ENCODE measurements at regions not wholly inside any gene's neighbourhood (a gene's known extent, or its start where the extent isn't known, plus 50 kb on each side); places are given as distances from the start of the nearest gene placed in this dataset.

DNA sequence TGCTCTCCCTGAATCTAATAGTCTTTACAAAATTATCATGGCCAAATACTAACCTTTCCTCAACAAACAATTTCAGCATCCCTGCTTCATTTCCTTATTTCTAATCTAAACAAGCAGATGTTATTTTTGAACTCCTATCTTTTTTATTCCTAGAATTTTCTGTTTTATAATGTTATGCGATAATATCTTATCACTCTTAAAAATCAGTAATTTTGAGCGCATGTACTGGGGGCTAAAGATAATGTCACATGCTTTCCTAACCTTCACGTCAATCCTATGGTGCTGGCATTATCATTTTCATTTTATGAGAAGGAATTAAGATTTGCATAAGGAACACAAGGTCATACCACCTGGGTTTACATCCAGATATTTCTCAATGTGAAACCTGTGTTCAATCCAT, 648.0 kb downstream of the BRINP1 start:
- no peak overlapping the region for H3K4me3 Mint-ChIP-seq
- Histone ChIP-seq H4K20me1 (ENCODE audit: low read depth) (no peaks in the 10 kb centered on the region), H3K4me1 (no peaks in the 10 kb centered on the region), H3K36me3 (no peaks in the 10 kb centered on the region), H3K9ac (no peak overlapping the region), H3K9me3 (ENCODE audit: low read depth) (no peaks in the 10 kb centered on the region), H3K27me3 (no peaks in the 10 kb centered on the region), H3K4me3 (no peak overlapping the region), H3K4me2 (no peak overlapping the region), H3K27ac (no peak overlapping the region), H3F3A (ENCODE audit: low read depth) (no peaks in the 10 kb centered on the region), H3K79me2 (ENCODE audit: low read depth) (no peaks in the 10 kb centered on the region), H2AFZ (replicated peaks) (no peak overlapping the region)
- H3K27ac Mint-ChIP-seq = no peak overlapping the region
- peaks cover 1% of the 10 kb centered on the region for H3K4me1 Mint-ChIP-seq
- no peak for DNase-seq (ENCODE audit: low spot score)
- H3K27me3 Mint-ChIP-seq (ENCODE audit: insufficient read depth, low read depth) = no peaks in the 10 kb centered on the region
- H3K9me3 Mint-ChIP-seq = peaks cover 3% of the 10 kb centered on the region
- H3K36me3 Mint-ChIP-seq = no peaks in the 10 kb centered on the region
- TF ChIP-seq EZH2phosphoT487 (IDR thresholded peaks at IDR 0.05) (no peak), EZH2 (IDR thresholded peaks at IDR 0.05) (no peak)
- TF ChIP-seq, protein P1, sequence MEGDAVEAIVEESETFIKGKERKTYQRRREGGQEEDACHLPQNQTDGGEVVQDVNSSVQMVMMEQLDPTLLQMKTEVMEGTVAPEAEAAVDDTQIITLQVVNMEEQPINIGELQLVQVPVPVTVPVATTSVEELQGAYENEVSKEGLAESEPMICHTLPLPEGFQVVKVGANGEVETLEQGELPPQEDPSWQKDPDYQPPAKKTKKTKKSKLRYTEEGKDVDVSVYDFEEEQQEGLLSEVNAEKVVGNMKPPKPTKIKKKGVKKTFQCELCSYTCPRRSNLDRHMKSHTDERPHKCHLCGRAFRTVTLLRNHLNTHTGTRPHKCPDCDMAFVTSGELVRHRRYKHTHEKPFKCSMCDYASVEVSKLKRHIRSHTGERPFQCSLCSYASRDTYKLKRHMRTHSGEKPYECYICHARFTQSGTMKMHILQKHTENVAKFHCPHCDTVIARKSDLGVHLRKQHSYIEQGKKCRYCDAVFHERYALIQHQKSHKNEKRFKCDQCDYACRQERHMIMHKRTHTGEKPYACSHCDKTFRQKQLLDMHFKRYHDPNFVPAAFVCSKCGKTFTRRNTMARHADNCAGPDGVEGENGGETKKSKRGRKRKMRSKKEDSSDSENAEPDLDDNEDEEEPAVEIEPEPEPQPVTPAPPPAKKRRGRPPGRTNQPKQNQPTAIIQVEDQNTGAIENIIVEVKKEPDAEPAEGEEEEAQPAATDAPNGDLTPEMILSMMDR (IDR thresholded peaks at IDR 0.05) = no peak

- DNase-seq (ENCODE audit: low spot score) = no peak
- Histone ChIP-seq H3K27me3 (no peaks in the 10 kb centered on the region), H3K79me2 (ENCODE audit: low read depth) (no peaks in the 10 kb centered on the region), H3K36me3 (no peaks in the 10 kb centered on the region), H3K4me2 (no peak overlapping the region), H4K20me1 (ENCODE audit: low read depth) (no peaks in the 10 kb centered on the region), H3K4me1 (no peaks in the 10 kb centered on the region), H3K4me3 (no peak overlapping the region), H2AFZ (replicated peaks) (no peak overlapping the region), H3K9me3 (ENCODE audit: low read depth) (no peaks in the 10 kb centered on the region), H3K9ac (no peak overlapping the region), H3K27ac (no peak overlapping the region), H3F3A (ENCODE audit: low read depth) (no peaks in the 10 kb centered on the region)
- H3K4me3 Mint-ChIP-seq = no peak overlapping the region
- H3K27me3 Mint-ChIP-seq (ENCODE audit: insufficient read depth, low read depth) = no peaks in the 10 kb centered on the region
- H3K4me1 Mint-ChIP-seq = no peaks in the 10 kb centered on the region
- no peaks in the 10 kb centered on the region for H3K36me3 Mint-ChIP-seq
- peaks cover 3% of the 10 kb centered on the region for H3K9me3 Mint-ChIP-seq
- no peak overlapping the region for H3K27ac Mint-ChIP-seq
- TF ChIP-seq, protein P1 (IDR thresholded peaks at IDR 0.05) = no peak
- TF ChIP-seq EZH2 (IDR thresholded peaks at IDR 0.05) = no peak
- TF ChIP-seq EZH2phosphoT487 (IDR thresholded peaks at IDR 0.05) = no peak
These were observed 647.3 kb downstream of the BRINP1 start for GRCh38 chr9:118721923-118722322.

DNA sequence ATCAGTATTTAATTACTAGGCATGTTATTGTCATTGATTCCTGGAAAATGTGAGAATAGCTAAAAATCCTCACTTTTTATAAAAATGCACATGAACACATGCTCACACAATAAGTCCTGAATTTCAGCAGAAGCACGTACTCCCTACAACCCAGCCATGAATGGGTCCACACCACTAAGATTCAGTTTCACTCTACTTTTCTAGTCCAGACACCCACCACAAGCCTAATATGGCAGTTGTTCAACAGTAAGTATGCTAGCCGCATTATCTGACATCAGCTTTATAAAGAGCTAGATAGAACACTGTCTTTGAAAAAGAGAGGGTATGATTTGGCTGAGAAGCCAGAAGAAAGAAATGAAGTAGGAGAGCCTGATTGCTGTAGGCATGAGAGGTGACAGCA, 639.3 kb downstream of the BRINP1 start:
- no peaks in the 10 kb centered on the region for H3K36me3 Mint-ChIP-seq
- Histone ChIP-seq H3K9me3 (ENCODE audit: low read depth) (no peaks in the 10 kb centered on the region), H3F3A (ENCODE audit: low read depth) (no peaks in the 10 kb centered on the region), H3K27ac (no peak overlapping the region), H3K4me1 (no peaks in the 10 kb centered on the region), H2AFZ (replicated peaks) (no peak overlapping the region), H3K4me3 (no peak overlapping the region), H3K4me2 (no peak overlapping the region), H3K36me3 (no peaks in the 10 kb centered on the region), H3K9ac (no peak overlapping the region), H3K27me3 (no peaks in the 10 kb centered on the region), H4K20me1 (ENCODE audit: low read depth) (no peaks in the 10 kb centered on the region), H3K79me2 (ENCODE audit: low read depth) (no peaks in the 10 kb centered on the region)
- no peak for DNase-seq (ENCODE audit: low spot score)
- TF ChIP-seq, protein P1 (IDR thresholded peaks at IDR 0.05) = no peak
- TF ChIP-seq EZH2 (IDR thresholded peaks at IDR 0.05) (no peak), EZH2phosphoT487 (IDR thresholded peaks at IDR 0.05) (no peak)
- H3K4me1 Mint-ChIP-seq = no peaks in the 10 kb centered on the region
- H3K4me3 Mint-ChIP-seq = no peak overlapping the region
- H3K27me3 Mint-ChIP-seq (ENCODE audit: insufficient read depth, low read depth) = no peaks in the 10 kb centered on the region
- peaks cover 7% of the 10 kb centered on the region for H3K9me3 Mint-ChIP-seq
- no peak overlapping the region for H3K27ac Mint-ChIP-seq
